Sigmoid colon (tissue), 6 donors: ENCODE measurements at regions not wholly inside any gene's neighbourhood (a gene's known extent, or its start where the extent isn't known, plus 50 kb on each side); places are given as distances from the start of the nearest gene placed in this dataset.
"Not testable (repeated sequence)": the region's sequence is repeated elsewhere in the genome, so short reads cannot be mapped to it uniquely, and the experiment has no call there.

Experiments
- DNase-seq: peaks from one replicate; pipeline ENCODE4 v3.0.0-alpha.2; 2019
- H3K27ac ChIP-seq, 4 donors: fragments of 200-600 bp; sonication (generic); one replicate each; pipeline ENCODE4 v1.5.1; 2016 to 2019; ENCODE audit warnings: mild to moderate bottlenecking in 1 of 4
- H3K27me3 ChIP-seq, 3 donors: fragments of 200-600 bp; sonication (generic); one replicate each; pipeline ENCODE4 v1.5.1; 2019; ENCODE audit warnings: mild to moderate bottlenecking in 1 of 3
- H3K36me3 ChIP-seq, 4 donors: fragments of 200-600 bp; sonication (generic); one replicate each; pipeline ENCODE4 v1.5.1; 2016 to 2019
- H3K4me1 ChIP-seq, 4 donors: fragments of 200-600 bp; sonication (generic); one replicate each; pipeline ENCODE4 v1.5.1; 2017 to 2019
- H3K4me3 ChIP-seq, 4 donors: fragments of 200-600 bp; sonication (generic); one replicate each; pipeline ENCODE4 v1.5.1; 2017 to 2019; ENCODE audit warnings: mild to moderate bottlenecking in 2 of 4, moderate library complexity in 1 of 4
- H3K9me3 ChIP-seq, 4 donors: fragments of 200-600 bp in 3 of 4; sonication (generic) in 3 of 4; one replicate each; pipeline versions ENCODE4 v1.5.1 to v1.6.1; 2013 to 2019
- EP300 ChIP-seq, 4 donors: sonication (generic); formaldehyde crosslinking; IDR thresholded peaks; one replicate each; pipeline ENCODE4 v1.6.1; 2017; ENCODE audit warnings: antibody characterized with exemption in 4 of 4
- POLR2A ChIP-seq, 2 donors: fragments of 450-650 bp; IDR thresholded peaks; one replicate each; pipeline ENCODE4 v1.6.1; 2016; ENCODE audit warnings: antibody characterized with exemption in 2 of 2, mild to moderate bottlenecking in 2 of 2, moderate library complexity in 2 of 2
- POLR2AphosphoS5 ChIP-seq, 4 donors: sonication (generic); formaldehyde crosslinking; IDR thresholded peaks; one replicate each; pipeline ENCODE4 v1.6.1; 2017; ENCODE audit warnings: antibody characterized with exemption in 4 of 4
- WGBS, 2 donors: extraction: QIAGEN DNeasy Blood & Tissue Kit; methylation state at CpG; one replicate each; pipeline ENCODE4 v1.1.7; 2013; 5-methylcytosine and 5-hydroxymethylcytosine counted together
- intact Hi-C: fragments of 100-400 bp; cut with DNase I; formaldehyde crosslinking; loops from one replicate; pipeline ENCODE4 v1.15.1; 2023
- TF ChIP-seq, protein P1 (sequence below), 4 experiments: fragments of 450-650 bp in 3 of 4; fragments of 200-600 bp in 1 of 4; IDR thresholded peaks; one replicate each; pipeline ENCODE4 v1.5.1; 2016 to 2019; ENCODE audit warnings: antibody characterized with exemption in 4 of 4, mild to moderate bottlenecking in 3 of 4, moderate library complexity in 2 of 4
- donor health status: healthy with polysubstance abuse.
- donor health status: healthy.

- H3K9me3 ChIP-seq: peaks cover 0 to 2% (median 0%) of the 10 kb centered on the region in 4 donors
- H3K4me3 ChIP-seq: no peak overlapping the region
- TF ChIP-seq POLR2A (IDR thresholded peaks at IDR 0.05) (no peak), POLR2AphosphoS5 (IDR thresholded peaks at IDR 0.05) (no peak), EP300 (IDR thresholded peaks at IDR 0.05) (no peak)
- TF ChIP-seq, protein P1, sequence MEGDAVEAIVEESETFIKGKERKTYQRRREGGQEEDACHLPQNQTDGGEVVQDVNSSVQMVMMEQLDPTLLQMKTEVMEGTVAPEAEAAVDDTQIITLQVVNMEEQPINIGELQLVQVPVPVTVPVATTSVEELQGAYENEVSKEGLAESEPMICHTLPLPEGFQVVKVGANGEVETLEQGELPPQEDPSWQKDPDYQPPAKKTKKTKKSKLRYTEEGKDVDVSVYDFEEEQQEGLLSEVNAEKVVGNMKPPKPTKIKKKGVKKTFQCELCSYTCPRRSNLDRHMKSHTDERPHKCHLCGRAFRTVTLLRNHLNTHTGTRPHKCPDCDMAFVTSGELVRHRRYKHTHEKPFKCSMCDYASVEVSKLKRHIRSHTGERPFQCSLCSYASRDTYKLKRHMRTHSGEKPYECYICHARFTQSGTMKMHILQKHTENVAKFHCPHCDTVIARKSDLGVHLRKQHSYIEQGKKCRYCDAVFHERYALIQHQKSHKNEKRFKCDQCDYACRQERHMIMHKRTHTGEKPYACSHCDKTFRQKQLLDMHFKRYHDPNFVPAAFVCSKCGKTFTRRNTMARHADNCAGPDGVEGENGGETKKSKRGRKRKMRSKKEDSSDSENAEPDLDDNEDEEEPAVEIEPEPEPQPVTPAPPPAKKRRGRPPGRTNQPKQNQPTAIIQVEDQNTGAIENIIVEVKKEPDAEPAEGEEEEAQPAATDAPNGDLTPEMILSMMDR (IDR thresholded peaks at IDR 0.05): no peak
- intact Hi-C loops: no loop called here
- H3K27me3 ChIP-seq: no peaks in the 10 kb centered on the region
- no peaks in the 10 kb centered on the region for H3K36me3 ChIP-seq
- H3K27ac ChIP-seq: no peak overlapping the region
- 61 to 65% methylated on average over 7 of the region's 7 CpGs for WGBS, 2 donors
- no peak for DNase-seq
- no peaks in the 10 kb centered on the region for H3K4me1 ChIP-seq
Measured at GRCh38 chr22:33166206-33166605, 108.0 kb upstream of the SYN3 start.

- Histone ChIP-seq H3K4me3 (no peak overlapping the region), H3K9me3 (peaks cover 0 to 2% (median 0%) of the 10 kb centered on the region in 4 donors), H3K27me3 (no peaks in the 10 kb centered on the region), H3K27ac (no peak overlapping the region), H3K4me1 (no peaks in the 10 kb centered on the region), H3K36me3 (no peaks in the 10 kb centered on the region)
- DNase-seq: no peak
- WGBS, 2 donors: 55 to 60% methylated on average over 4 of the region's 4 CpGs
- TF ChIP-seq POLR2A (IDR thresholded peaks at IDR 0.05) (no peak), POLR2AphosphoS5 (IDR thresholded peaks at IDR 0.05) (no peak), EP300 (IDR thresholded peaks at IDR 0.05) (no peak)
- TF ChIP-seq, protein P1 (IDR thresholded peaks at IDR 0.05): no peak
- intact Hi-C loops: no loop called here
Measured at GRCh38 chr22:33163815-33164214, 105.6 kb upstream of the SYN3 start.

GRCh38 chr22:33162196-33162595, 104.0 kb upstream of the SYN3 start:
- Histone ChIP-seq H3K4me1 (no peaks in the 10 kb centered on the region), H3K27ac (no peak overlapping the region), H3K36me3 (no peaks in the 10 kb centered on the region), H3K9me3 (peaks cover 0 to 2% (median 0%) of the 10 kb centered on the region in 4 donors), H3K27me3 (no peaks in the 10 kb centered on the region), H3K4me3 (no peak overlapping the region)
- 35 to 41% methylated on average over 3 of the region's 3 CpGs for WGBS, 2 donors
- intact Hi-C loops: no loop called here
- no peak for DNase-seq
- TF ChIP-seq, protein P1 (IDR thresholded peaks at IDR 0.05): no peak
- TF ChIP-seq POLR2A (IDR thresholded peaks at IDR 0.05) (no peak), EP300 (IDR thresholded peaks at IDR 0.05) (no peak), POLR2AphosphoS5 (IDR thresholded peaks at IDR 0.05) (no peak)

DNA sequence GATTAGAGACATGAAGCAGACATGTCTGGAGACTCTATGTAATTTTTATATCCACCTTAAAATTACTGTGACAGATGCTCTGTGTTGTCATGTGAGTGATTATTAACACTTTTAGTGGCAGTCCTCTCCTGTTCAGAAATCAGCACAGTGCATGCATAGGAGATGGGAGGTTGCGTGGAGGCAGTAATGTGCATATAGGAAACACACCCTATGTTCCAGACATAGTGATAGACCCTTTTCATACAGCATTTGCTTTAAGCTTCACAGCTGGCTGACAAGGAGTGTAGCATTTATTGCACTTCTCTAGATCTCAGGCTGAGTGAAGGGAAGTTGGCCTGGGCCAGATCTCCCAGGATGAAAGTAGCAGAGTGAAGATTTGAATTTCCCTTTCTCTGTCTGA, 102.3 kb upstream of the SYN3 start:
- DNase-seq: no peak
- Histone ChIP-seq H3K36me3 (no peaks in the 10 kb centered on the region), H3K4me3 (no peak overlapping the region), H3K4me1 (no peaks in the 10 kb centered on the region), H3K9me3 (peaks cover 0 to 2% (median 0%) of the 10 kb centered on the region in 4 donors), H3K27ac (no peak overlapping the region), H3K27me3 (no peaks in the 10 kb centered on the region)
- intact Hi-C loops: no loop called here
- TF ChIP-seq POLR2A (IDR thresholded peaks at IDR 0.05): no peak
- TF ChIP-seq POLR2AphosphoS5 (IDR thresholded peaks at IDR 0.05): no peak
- no peak for TF ChIP-seq EP300 (IDR thresholded peaks at IDR 0.05)
- TF ChIP-seq, protein P1 (IDR thresholded peaks at IDR 0.05): no peak
- 88 to 93% methylated on average over 1 of the region's 1 CpG for WGBS, 2 donors

DNA sequence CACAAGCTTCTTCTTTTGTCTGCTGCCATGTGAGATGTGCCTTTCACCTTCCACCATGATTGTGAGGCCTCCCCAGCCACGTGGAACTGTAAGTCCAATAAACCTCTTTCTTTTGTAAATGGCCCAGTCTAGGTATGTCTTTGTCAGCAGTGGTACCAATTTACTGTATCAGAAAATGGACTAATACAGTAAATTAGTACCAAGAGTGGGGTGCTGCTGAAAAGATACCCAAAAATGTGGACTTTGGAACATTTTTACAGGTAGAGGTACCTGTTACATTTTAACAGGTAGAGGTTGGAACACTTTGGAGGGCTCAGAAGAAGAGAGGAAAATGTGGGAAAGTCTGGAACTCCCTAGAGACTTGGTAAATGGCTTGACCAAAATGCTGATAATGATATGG, 96.8 kb upstream of the SYN3 start:
- H3K27me3 ChIP-seq, H3K27ac ChIP-seq, H3K4me1 ChIP-seq, H3K36me3 ChIP-seq, DNase-seq, H3K9me3 ChIP-seq, intact Hi-C loops, H3K4me3 ChIP-seq: not testable (repeated sequence)
- WGBS, 2 donors: 44 to 50% methylated on average over 1 of the region's 1 CpG
